Stimulated activated CD4-positive, alpha-beta T cell treated with anti-CD3 and anti-CD28 coated beads, Interleukin-2, amount 100 ng/mL, for 4 hours (primary cell): ENCODE measurements at regions not wholly inside any gene's neighbourhood (a gene's known extent, or its start where the extent isn't known, plus 50 kb on each side); places are given as distances from the start of the nearest gene placed in this dataset.
"Not testable (repeated sequence)": the region's sequence is repeated elsewhere in the genome, so short reads cannot be mapped to it uniquely, and the experiment has no call there.

Source experiments
- DNase-seq: peaks from one replicate; pipeline ENCODE4 v3.0.0-alpha.2; 2020; ENCODE audit warnings: low read depth

DNA sequence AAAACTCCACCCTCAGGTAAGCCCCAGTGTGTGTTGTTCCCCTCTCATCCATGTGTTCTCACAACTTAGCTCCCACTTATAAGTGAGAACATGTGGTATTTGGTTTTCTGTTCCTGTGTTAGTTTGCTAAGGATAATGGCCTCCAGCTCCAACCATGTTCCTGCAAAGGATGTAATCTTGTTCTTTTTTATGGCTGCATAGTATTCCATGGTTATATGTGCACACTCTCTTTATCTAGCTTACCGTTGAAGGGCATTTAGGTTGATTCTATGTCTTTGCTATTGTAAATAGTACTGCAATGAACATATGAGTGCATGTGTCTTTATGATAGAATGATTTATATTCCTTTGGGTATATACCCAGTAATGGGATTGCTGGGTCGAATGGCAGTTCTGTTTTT is 124.4 kb upstream of the RANBP3L start:
- not testable (repeated sequence) for DNase-seq

DNA sequence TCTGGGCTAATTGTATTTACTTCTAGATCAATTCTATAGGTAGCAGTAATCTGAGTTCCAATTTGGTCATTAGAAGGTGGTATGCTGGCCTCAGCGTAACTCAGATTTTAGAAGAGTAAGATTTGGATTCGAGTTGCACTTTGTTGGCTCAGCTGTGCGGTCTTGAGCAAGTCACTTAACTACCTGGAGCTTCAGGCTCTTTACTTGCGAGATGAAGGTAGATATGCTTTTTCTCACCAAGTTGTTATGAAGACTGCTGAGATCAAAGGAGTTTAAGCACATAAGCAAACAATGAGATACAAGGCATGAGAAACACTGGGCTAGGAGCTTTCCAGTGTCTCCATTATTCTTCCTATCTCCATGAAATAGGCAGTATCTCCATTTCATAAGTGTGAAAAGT is 133.8 kb upstream of the RANBP3L start:
- no peak for DNase-seq

DNA sequence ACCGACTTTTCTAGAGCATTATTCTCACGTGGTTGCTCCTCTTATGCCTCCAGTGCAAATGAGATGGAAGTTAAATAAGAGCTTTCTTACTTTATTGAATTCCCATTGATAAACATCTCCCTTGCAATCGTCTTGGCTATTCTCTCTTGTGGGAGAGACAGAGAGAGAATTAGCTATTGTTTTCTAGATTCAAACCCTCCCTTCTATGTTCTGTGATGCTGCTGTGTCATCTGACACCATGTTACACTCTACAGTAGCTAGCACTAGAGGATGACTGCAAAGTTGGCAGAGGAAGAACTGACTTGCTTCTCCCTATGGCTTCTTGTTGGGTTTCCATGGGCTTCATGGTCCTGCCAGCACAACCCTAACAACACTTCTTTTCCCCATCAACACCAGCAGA is 134.6 kb upstream of the RANBP3L start:
- DNase-seq, result no peak

DNA sequence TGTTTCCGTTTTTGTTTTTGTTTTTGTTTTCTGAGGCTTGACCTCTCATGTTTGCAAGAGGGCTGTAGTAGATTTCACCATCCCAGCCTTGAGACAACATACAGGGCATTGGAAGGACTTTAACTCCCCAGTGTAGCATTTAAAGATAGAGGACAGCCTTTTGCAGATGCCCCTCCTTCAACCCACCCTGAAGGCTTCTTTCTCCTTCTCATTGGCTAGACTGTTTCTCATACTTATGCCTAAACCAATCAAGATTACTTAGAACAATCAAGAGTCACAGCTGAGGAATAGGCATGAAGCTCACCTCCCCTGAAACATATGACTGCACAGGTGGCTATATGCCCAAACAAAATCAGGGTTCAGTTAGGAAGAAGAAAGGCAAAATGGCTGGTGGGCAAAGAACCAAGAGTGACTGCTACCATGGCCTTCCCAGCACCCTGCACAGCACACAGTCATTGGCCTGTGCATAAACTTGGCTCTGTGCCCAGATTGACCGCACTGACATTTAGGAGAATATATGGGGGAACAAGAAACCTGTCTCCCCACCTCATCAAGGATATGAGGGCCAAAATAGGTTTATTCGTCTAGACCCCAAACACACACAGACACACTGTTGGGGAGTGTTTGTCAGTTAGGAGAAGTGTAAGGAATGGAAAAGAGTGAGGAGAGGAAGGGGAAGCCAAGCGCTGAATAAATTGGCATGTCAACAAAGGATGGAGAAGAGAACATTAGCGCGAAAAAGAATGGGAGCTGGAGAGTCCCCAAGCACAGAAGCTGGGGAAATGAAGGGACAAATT is 137.3 kb upstream of the RANBP3L start:
- no peak for DNase-seq

DNA sequence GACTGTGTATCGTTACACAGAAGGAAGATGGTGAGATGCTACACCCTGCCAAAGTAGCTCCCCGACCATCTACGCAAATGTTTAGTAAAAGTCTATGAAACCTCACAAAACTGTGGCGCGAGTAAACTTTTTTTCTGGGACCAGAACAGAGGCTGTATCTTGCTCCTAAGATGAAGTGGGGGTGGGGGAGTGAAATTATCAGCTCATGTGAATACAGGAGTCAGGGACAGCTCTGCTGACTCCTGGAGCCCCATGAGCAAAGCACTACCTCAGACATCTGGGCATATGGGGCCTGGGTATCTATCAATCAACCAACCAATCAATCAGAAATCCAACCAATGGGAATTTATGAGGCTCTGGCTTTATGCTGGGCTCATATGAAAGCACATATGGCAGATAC is 138.6 kb upstream of the RANBP3L start:
- DNase-seq, result no peak

DNA sequence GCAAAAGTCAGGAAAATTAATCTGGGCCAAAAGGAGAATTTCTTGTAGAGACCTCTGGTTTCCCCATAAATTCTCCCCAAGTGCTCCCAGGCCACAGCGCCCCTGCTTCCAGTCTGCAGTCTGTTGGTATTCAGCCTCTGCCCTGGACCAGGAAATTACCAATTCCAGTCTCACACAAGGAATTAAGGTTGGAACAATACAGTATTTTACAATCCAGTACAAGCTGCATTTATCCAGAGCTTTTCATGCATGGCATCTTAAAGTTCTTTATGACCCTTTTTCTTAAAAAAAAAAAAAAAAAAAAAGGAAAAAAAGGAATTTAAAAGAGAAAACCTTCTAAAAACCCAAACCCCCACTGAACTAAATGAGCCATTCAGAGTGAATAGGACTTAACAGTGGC is 139.6 kb upstream of the RANBP3L start:
- no peak for DNase-seq

DNA sequence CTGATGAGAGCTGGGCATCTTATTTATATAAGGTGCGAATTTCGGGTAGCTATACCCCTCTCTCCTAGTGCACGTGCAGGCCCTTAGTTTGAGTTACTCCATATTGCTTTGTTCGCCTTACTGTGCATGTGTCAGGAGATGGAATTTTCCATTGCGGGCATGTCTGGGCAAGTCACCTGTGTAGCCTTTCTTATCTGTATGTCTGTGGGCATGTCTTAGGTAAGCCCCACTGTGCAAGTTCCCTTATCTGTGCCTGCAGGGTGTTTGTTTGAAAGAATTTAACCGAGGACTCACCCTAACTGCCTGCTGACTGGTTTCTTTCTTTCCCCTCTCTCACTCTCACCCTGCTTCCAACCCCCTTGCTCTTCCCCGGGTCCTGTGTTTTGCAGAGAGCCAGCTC is 140.7 kb upstream of the RANBP3L start:
- DNase-seq, result no peak

DNA sequence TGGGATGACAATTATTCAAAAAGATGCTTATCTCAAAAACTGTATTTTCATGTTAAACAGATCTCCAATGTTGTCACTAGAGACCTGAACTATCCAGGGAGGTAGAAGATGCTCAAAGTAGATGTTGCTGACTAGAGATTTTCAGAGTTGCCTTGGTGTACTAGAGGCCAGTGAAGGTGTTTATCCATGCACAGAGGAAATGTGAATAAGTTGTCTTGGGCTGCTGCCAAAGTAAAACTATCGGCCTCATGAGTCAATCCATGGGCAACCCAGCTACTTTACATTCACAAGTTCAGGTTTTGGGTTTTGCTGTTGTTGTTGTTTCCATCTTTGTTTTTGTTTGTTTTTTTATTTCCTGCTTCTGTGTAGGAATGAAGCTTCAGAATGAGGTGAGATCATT is 141.1 kb upstream of the RANBP3L start:
- no peak for DNase-seq

DNA sequence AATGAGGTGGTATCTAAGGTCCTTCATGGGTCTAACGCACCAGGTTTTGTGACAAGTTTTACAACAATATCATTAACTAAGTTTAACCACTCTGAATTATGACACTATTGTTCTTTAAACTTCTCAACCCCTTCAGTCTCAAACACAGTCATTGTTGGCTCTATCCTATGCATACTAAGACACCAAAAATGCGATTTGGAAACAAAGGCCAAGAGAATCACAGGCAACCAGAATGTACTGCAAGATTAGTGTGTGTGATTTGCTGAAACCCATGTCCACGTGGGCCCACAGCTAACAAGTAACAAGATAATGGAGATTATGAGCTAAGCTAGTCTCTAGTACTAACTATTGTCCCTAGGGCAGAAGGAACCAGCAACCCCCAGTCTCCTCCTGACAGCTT is 142.2 kb upstream of the RANBP3L start:
- no peak for DNase-seq

DNA sequence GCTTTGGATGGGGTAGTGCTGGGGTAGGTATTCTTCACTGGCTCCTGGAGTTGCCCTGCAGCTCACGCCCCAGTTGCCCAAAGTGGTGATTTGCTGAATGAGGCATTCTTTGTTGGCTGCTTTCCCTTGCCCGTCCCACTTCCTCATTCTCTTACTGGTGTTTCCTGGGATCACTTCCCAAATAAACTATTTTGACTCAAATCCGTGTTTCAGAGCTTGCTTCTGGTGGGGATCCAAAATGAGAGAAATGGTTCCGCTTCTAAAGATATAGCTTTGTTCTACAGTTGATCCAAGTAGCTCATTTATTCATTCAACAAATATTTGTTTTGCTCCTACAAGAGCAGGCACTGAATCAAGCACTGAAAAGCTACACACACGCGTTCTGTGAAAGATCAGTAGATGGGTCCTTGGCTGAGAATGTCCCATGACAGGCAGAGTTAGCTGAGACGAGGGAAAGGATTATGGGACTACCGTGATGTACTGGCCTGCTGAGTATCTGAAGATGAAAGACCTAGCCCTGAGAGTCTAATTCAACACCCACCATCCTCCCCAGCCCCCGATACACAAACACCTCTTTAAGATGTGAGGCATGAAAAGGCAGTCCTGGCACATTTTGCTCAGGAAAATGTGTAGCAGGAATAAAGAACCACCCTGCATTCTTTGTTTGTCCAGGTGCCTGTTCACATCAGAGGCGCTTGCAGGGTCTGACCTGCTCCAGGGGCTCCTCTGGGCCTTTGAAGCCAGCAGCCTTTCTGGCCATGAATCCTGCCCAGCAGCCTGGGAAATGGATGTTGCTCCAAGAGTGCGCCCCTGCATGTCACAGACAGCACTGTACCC is 143.1 kb upstream of the RANBP3L start:
- DNase-seq, result no peak

DNA sequence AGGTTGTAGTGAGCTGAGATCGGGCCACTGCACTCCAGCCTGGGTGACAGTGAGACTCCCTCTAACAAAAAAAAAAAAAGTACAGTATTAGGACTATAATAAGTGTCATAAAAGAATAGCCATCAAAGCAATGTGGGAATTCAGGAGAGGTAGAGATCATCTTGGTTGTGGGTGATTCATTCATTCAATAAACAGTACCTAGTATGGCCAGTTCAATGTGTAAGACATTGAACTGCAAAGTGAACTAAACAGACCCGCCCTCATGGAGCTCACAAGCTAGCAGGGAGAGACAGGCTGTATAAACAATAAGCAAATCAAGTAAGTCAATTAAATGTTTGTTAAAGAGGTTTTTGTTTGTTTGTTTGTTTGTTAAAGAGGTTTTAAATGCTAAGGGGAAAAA is 146.1 kb upstream of the RANBP3L start:
- DNase-seq, result no peak

DNA sequence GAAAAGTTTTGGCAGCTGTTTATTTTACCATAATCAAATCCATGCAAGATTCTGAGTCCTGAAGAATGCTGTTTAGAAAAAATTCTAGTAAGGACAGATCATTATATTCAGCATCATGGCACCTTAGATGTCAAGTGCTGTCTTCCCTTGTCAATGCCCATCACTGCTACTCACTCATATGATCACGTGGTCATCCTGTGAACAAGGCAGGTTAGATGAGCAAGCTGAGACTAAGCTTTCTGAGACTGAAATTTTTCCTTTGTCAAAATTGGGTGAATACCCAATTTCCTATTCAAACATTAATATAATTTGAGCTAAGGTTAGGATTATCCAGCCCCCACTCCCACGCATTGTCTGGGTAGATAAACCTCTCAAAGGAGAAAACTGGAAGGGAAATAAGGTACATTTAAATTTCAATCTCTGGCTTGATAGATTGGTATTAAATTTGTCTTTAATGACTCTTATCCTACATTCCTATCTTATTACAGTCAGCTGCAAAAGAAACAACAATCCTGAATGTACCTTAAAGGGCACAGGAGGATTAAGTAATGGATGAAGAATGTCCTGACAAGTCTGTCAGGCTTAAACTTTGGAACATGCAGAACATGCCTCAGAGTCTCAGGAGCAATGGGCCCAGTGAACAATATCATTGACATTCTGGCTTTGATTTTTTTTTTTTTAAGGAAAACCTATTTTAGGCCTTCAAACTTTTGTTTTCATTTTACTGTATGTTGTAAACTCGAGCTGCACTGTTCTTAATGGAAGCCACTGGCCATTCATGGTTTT is 148.7 kb upstream of the RANBP3L start:
- no peak for DNase-seq

DNA sequence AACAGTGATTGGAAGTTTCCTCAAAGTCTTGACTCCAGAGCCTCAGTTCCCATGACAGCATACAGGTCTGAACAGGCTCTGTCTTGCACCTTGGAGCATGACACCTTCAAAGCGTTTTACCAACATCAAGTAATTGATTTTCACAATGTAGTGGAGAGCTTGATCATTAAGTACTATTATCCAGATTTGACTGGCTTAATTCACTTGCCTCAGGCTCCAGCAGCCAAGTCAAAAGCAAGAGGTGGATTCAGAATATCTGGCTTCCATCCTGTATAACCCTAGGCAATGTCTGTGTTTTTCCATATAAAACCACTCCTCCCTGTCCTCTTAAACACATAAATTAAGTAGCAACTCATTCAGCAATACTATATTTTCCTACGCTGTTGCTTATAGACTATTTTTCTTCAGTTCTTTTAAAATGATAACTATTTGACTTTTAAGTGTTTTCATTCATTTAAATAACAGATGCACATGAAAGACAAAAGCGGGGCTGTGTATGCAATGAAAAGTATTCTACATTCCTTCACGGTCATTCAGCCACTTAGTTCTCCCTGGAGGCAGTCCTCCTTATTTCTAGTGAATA is 150.8 kb upstream of the RANBP3L start:
- no peak for DNase-seq

DNA sequence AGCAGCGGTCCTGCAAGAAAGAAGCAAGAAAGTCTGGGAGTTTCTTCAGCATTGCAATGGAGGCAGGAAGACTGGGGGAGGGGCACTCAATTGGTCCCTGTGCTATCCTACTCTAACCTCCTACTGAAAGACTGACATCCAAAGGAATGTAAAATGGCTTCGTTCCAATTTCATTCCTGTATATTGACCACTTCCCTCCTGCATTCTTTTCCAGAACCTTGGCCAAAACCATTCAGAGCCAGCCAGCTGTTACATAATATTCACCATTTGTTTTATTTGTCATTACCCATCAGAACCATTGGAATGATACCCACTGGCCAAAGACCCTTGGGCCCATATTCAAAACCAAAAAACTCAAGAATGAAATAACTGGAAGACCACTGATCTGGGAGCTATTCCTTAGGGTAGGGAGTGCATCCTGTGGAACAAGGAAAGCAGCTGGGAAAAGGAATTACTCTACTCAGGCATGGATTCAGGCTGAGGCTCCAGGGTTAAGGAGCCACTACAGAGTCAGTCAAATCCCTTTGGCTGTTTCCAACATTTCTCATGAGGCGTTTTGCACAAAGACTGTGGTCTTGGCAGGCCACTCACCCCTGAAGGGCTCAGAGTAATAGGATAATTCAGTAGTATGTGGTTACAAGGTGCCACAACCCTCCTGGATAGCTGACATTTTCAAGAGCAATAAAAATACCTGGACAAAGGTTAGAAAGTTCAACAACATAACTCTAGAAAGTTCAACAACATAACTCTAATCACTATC is 148.7 kb upstream of the SLC1A3 start:
- no peak for DNase-seq

DNA sequence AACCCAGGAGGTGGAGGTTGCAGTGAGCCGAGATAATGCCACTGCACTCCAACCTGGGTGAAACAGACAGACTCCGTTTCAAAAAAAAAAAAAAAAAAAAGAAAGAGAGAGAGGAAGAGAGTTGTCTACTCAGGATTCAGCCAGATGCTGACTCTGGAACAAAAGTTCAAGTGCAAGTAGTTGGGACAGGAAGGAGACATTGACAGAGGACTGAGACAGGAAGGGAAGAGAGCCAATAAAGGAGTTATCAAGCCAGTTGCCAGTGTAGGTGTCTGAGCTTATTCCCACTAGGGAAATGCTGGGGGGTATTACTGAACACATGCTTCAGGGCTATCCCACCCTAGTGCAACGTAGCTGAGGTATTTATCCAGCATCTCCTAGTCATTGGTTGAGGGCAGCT is 147.7 kb upstream of the SLC1A3 start:
- no peak for DNase-seq

DNA sequence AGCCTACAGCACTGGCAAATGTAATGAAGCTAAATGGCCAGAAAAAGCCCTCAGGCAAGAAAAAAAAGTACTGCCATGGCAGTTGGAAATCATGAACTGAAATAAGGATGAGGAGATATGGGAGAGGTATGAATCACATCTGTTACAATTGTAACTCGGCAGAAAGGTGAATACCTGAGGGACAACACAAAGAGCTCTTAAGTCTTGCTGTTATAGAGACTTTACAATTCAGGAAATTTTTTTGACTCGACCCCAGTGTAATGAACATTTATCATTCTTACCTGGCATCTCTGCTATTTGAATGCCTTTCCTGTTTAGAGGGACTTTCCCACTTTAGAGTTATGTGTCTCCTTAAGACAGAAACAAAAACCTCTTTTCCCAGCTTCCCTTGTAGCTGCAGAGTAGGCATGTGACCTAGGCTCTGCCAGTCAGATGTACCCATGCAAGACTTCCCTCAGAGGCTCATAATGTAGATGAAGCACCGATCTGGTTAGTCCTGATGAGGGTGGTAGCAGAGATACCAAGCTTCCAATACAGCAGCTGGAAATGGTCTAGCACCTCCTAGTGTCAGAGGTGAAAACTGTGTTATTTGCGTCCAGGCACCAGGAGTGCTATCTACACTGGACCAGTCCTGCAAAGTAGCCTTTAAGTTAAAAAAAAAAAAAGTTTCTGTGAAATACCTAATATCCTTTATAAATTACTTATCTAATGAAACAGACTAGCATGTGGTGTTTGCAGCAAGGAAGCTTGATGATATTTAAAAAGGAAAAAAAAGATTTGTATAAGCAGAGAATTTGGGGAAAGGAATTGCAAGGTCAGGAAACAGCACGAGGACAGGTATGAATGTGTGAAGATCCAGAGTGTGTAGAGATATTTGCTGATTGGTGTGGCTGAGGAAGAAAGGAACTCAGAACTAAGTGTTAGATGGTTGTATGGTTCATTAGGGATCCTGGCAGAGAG is 146.9 kb upstream of the SLC1A3 start:
- no peak for DNase-seq

DNA sequence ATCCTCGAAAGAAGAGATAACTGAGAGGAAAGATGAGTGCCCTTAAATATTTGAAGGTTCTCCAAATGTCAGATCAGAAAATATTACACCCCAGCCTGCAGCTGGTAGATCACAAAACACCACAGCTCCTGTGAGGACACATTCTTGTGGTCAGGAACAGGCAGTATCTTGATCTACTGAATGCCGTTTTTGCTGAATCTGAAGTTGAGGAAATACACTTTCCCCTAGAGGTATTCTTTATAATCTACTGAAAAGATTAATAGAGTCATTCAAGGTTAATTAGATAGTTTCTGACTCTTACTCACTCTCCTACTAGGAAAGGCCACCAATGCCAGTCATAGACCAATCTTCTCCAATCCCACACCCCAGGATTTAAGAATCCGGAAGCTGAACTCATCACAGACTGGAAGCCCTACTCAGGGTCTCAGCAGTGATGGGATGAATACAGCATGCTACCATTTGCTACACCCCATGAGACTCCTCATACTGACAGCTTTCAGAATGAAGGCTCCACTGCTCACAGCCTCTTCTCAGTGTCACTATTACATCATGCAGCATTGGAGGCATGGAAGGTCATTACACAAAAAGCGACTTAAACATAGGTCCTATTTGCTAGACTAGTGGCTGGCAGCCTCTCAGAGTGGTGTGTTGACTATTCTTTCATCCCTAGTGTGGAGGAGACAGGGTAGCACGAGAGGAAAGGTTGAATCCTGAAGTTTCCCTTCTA is 143.9 kb upstream of the SLC1A3 start:
- no peak for DNase-seq

DNA sequence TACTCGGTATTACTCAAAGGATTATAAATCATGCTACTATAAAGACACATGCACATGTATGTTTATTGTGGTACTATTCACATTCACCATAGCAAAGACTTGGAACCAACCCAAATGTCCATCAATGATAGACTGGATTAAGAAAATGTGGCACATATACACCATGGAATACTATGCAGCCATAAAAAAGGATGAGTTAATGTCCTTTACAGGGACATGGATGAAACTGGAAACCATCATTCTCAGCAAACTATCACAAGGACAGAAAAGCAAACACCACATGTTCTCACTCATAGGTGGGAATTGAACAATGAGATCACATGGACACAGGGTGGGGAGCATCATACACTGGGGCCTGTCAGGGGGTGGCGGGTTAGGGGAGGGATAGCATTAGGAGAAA is 130.5 kb upstream of the SLC1A3 start:
- not testable (repeated sequence) for DNase-seq

DNA sequence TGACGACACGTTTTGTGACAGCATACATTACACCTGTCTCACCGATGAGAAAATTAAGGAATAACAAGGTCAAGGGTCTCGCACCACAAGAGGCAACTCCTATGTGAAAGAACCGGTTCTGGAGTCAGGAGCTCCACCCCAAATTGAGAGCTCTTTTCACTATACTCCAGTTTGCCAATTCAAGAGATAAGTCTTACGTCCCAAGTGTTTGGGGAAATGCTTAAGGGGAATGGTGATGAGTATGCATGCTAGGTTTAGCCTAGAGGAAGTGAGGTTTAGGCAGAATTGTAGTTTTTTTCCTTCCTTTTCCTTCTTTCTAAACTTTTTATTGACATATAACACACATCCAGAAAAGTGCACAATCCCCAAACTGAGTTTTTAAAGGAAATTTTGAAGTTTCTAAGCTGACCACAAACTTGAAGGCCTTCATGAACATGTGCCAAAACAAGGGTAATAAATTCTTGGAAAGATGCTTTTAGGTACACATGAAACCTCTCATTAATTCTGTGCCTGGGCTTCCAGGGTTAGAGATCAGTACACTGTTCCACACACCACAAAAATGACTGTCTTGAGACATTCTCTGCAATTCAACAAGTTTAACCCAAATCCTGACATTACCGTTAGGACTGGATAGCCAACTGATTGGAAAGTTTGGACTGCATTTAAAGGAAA is 127.6 kb upstream of the SLC1A3 start:
- DNase-seq, result no peak
